ENCODE measurements at regions not wholly inside any gene's neighbourhood (a gene's known extent, or its start where the extent isn't known, plus 50 kb on each side); places are given as distances from the start of the nearest gene placed in this dataset.
A peak's percentile ranks its signal among the peaks of the same experiment; 100 is the strongest.
"Not testable (repeated sequence)": the region's sequence is repeated elsewhere in the genome, so short reads cannot be mapped to it uniquely, and the experiment has no call there.

GRCh38 chr11:87539596-87539995 is 501.9 kb downstream of the TMEM135 start:
- DNase-seq (ENCODE audit: low read depth): no peak

DNA sequence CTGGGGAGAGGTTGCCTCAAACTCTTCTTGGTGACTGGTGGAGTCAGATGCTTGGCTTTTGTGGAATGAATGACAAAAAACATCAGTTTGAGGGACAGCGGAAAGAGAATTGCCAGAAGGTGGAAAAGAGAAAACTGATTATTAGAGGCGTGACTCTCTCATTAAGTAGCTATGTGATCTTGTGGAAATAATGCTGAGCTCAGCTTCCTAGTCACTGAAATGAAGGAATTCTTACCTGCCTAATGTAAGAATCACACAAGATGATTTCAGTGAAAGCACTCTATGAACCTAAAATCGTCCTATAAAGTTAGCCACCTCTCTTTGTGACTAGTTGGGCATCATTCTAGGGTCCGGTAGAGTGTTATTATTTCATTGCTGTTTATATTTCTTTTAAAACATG is 498.8 kb downstream of the TMEM135 start:
- no peak for DNase-seq (ENCODE audit: low read depth)

- DNase-seq (ENCODE audit: low read depth): no peak
These were observed 498.3 kb downstream of the TMEM135 start for GRCh38 chr11:87536016-87536415.

DNA sequence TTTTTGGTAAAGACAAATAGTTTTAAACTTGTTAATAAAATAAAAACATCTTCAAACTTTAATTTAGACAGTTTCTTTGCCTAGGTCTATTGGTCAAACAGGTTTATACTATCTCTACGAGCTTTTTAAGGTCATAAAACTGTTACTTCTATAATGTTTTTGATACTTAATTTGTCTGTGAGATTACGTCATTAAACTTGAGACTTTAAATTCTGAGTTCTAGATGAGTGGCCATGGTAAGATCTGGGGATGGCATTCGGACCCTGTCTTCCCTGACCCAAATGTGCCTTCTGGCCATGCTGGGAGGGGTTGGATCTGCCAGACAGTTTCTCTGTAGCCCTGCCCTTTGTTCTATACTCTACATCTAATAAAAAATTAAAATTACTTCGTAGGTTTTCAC is 497.8 kb downstream of the TMEM135 start:
- no peak for DNase-seq (ENCODE audit: low read depth)

- not testable (repeated sequence) for DNase-seq (ENCODE audit: low read depth)
These were observed 494.1 kb downstream of the TMEM135 start for GRCh38 chr11:87531835-87532234.

GRCh38 chr11:87529486-87529885 is 491.8 kb downstream of the TMEM135 start:
- no peak for DNase-seq (ENCODE audit: low read depth)

DNA sequence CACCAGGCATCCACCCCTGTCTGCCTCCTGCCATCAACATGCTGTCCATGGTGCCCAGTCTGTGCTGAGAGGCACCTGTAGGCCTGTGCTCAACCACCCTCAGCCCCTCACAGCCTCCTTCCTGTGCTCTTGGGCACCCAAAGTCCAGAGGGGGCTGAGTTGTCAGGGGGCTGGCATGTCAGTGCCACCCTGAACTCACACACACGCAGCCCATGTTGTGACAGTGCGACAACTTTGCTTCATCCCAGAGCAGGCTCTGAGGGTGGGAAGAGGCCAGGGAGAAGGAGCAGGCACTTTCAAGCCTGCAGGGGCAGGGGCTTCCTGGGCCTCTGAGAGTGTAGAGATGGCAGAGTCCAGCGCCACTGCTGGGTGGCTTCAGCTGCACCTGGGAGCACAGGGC is 491.0 kb downstream of the TMEM135 start:
- no peak for DNase-seq (ENCODE audit: low read depth)

DNA sequence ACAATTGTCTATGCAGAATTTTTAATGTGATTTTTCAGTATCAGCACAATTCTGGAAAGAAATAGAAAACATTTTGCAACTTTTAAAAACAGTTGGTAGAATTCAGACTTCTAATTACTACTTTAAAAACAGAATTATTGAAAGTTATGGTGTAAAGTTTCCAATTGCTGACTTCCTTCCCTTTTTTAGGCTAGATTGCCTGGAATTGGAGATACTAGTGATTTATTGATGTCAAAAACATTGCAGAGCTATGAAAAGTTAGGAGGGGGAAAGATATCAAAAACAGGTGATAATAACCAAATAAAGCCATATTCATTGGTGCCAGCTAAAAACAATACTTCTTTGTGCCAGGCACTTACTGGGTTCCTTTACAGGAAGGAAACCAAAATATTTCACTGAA is 485.5 kb downstream of the TMEM135 start:
- DNase-seq (ENCODE audit: low read depth): no peak

GRCh38 chr11:87518266-87518665 is 480.5 kb downstream of the TMEM135 start:
- DNase-seq (ENCODE audit: low read depth): no peak

DNA sequence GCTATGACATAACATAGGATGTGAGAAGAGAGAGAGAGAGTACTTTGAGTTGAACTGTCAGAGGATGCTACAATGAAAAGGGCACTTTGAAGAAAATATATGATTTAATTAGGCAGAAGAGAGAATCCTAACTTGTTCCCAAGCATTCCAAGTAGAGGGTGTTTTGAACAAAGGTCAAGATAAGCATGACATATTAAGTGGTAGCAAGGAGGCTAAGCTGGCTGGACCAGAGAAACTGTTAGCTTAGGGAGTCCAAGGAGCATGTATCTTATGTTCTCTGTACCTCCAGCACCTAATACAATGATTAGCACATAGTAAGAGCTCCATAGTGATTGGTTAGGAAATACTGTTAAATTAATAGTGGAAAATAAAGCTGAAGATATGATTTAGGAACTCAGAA is 479.6 kb downstream of the TMEM135 start:
- no peak for DNase-seq (ENCODE audit: low read depth)

GRCh38 chr11:87507722-87508121 is 470.0 kb downstream of the TMEM135 start:
- DNase-seq (ENCODE audit: low read depth): not testable (repeated sequence)

- not testable (repeated sequence) for DNase-seq (ENCODE audit: low read depth)
These were observed 469.2 kb downstream of the TMEM135 start for GRCh38 chr11:87506946-87507345.

- DNase-seq (ENCODE audit: low read depth): no peak
These were observed 463.7 kb downstream of the TMEM135 start for GRCh38 chr11:87501388-87501787.

- DNase-seq (ENCODE audit: low read depth): not testable (repeated sequence)
These were observed 457.2 kb downstream of the TMEM135 start for GRCh38 chr11:87494936-87495335.

GRCh38 chr11:87494026-87494425 is 456.3 kb downstream of the TMEM135 start:
- DNase-seq (ENCODE audit: low read depth): not testable (repeated sequence)

DNA sequence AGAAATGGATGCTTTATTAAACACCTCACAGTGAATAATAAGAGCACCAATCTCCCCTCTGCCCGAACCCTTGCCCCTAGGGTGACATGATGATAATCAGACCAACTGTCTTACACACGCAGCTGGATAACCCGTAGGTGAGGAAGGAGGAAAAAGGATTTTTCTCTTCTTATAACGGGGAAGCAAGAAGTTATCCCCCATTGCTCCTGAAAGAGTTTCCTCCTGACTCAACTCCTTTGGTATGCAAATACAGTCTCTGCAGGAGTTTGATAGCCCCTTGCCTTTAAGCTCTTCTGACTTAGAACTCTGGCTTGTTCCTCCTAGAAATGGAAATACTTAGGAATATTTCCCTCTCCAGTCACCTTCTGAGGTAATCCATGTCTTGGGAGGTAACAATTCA is 455.8 kb downstream of the TMEM135 start:
- peak; percentile 16 for DNase-seq (ENCODE audit: low read depth)

GRCh38 chr11:87491381-87491780 is 453.6 kb downstream of the TMEM135 start:
- no peak for DNase-seq (ENCODE audit: low read depth)

DNA sequence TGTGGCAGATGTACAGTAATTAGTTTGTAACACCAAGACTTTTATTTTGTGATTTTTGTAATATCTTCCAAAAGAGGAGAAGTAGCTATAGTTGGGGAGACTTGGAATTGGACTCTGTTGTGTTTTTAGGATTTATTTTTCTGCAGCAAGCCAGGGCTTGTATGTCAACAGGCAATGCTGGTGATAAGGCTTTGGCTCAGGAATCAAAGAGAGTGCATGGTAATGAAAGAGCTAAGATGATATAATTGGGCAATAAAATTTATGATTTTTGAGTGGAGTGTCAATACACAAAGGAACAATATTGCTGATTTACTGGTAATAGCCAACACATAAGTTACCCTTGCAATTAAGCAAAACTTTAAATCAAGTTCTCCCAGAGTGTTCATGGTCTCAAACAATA is 452.9 kb downstream of the TMEM135 start:
- no peak for DNase-seq (ENCODE audit: low read depth)

GRCh38 chr11:87484566-87484965 is 446.8 kb downstream of the TMEM135 start:
- no peak for DNase-seq (ENCODE audit: low read depth)

- no peak for DNase-seq (ENCODE audit: low read depth)
These were observed 439.6 kb downstream of the TMEM135 start for GRCh38 chr11:87477321-87477720.

- peak; percentile 86 for DNase-seq (ENCODE audit: low read depth)
These were observed 435.4 kb downstream of the TMEM135 start for GRCh38 chr11:87473174-87473573.

GRCh38 chr11:87466223-87466622 is 428.5 kb downstream of the TMEM135 start:
- DNase-seq (ENCODE audit: low read depth): no peak

DNA sequence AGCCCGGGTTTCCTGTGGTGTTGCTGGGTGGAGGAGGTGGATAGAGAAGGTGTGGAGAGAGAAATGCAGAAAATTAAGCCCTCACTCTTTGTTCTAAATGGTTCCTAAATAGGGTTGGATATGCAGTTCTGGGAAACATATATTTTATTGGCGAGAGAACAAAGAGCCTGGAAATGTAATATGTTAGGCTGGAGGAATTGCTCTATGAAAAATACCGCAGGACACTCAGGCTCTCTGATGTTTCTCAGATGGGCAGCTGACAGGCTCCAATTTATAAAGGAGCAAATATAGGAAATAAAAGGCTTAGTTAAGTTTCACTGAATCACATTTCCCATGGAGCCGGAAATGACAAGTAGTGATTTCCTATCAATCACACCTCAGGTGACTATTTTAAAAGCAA is 428.0 kb downstream of the TMEM135 start:
- DNase-seq (ENCODE audit: low read depth): no peak

DNA sequence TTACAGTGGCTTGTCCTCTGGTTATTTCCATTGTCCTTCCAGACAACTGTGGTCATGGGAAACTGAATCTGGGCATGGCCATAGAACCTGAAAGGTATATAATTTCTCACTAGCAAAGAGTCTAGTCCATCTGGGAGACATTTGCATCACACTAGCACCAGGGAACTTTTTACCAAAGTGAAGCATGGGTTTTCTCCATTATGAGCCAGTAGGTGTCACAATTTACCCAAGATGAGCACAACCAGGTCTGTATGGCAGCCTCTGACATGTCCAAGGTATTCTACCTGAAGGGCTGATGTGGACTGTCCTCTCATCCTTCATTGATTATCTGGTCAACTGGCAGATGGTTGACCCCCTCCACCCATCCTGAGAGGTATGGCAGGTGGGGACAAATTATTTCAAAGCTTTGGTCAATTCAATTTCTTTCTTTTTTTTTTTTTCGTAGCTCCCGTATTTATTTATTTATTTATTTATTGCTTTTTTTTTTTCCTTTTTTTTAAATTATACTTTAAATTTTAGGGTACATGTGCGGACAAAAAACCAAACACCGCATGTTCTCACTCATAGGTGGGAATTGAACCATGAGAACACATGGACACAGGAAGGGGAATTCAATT is 425.9 kb downstream of the TMEM135 start:
- DNase-seq (ENCODE audit: low read depth): peak; percentile 40

GRCh38 chr11:87462171-87462570 is 424.4 kb downstream of the TMEM135 start:
- DNase-seq (ENCODE audit: low read depth): no peak

Measured in ELR (cell line).